HG03139 (cell line): ENCODE measurements at regions not wholly inside any gene's neighbourhood (a gene's known extent, or its start where the extent isn't known, plus 50 kb on each side); places are given as distances from the start of the nearest gene placed in this dataset.
"Not testable (repeated sequence)": the region's sequence is repeated elsewhere in the genome, so short reads cannot be mapped to it uniquely, and the experiment has no call there.

Source experiments
- ATAC-seq: cut with Tn5 transposase; IDR thresholded peaks from one replicate; pipeline ENCODE4 v1.9.1; 2021; ENCODE audit not compliant: unreplicated experiment

DNA sequence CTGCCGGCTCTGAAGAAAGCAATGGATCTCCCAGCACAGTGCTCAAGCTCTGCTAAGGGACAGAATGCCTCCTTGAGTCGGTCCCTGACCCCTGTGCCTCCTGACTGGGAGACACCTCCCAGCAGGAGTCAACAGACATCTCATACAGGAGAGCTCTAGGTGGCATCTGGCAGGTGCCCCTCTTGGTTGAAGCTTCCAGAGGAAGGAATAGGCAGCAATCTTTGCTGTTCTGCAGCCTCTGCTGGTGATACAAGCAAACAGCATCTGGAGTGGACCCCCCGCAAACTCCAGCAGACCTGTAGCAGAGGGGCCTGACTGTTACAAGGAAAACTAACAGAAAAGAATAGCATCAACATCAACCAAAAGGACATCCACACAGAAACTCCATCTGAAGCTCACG, 123.9 kb upstream of the GCFC2 start:
- not testable (repeated sequence) for ATAC-seq

DNA sequence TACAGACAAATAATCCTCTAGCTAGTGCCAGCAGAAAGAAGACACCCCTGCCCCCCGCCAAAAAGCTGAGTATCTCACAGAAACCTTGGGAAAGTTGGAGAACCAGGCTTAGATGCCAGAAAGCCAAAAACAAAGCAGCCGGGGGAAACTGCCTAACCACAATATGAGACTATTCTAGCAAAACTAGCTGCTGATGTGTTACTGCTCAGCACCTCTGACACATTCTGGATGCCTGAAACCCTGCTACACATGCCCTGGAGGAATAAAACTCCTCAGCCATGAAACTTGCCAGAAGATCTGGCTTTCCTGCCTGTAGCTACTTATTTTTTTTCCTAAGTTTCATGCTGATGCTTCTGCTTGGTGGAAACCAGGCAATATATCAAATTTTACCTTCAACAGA, 122.7 kb upstream of the GCFC2 start:
- no peak for ATAC-seq

DNA sequence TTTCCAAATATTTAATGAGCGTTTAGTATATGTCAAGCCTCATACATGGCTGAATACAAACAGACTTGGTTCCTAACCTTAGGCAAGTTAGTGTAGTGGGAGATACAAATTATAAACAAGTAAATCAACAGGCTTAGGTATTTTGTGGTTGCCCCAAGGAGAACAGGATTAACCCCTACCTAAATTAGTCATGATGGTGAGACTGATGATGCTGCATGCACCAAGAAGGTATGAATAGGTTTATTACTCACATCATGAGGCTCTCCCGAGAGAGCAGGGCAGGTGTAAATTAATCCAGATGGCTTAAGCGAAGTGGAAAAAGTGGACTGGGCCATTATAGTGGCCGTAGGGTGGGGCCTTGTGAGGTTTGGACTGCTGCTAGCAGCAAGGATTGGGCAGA, 118.1 kb upstream of the GCFC2 start:
- no peak for ATAC-seq

DNA sequence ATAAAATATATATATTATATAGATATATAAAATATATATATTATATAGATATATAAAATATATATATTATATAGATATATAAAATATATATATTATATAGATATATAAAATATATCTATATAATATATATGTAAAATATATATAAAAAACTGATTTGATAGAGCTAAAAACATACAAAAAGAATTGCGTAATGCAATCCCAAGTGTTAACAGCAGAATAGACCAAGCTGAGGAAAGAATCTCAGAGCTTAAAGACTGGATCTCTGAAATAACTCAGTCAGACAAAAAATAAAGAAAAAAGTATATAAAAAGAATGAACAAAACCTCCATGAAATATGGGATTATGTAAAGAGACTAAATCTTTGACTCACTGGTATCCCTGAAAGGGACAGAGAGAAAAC, 112.8 kb upstream of the GCFC2 start:
- ATAC-seq, result not testable (repeated sequence)

DNA sequence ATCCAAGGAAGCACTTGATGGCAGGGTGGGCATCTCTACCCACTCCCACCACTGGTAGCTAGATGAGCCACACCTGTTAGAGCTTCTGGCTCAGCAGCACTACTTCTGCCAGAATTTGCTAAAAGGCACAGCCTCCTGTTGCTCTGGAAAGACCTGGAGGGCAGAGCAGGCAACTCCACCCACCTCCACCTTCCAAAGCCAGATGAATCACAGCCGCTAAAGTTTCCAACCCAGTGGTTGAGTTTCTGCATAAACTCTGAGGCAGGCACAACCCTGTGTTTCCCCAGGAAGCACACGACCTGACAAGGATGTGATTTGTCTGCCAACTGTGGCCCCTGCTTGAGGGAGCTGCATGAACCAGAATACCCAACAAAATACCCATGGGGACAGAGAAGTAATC, 111.6 kb upstream of the GCFC2 start:
- ATAC-seq, result no peak

DNA sequence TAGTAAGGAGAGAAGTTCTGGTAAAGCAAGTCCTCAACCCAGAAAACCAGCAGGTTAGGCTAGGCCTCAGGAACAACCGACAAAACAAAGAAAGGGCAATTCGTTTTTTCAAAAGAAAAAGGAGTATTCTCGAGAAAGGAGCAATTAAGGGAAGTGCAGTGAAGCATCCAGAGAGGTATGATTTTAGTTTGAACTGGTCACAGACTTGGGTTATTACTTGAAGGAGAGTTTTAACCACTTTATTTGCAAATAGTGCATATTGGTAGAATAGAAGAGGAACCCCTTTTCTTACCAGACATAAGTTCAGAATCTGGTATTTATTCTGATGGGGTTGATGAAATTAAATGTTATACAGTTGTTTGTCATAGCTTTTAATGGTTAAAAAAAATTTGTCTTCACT, 110.0 kb upstream of the GCFC2 start:
- no peak for ATAC-seq

DNA sequence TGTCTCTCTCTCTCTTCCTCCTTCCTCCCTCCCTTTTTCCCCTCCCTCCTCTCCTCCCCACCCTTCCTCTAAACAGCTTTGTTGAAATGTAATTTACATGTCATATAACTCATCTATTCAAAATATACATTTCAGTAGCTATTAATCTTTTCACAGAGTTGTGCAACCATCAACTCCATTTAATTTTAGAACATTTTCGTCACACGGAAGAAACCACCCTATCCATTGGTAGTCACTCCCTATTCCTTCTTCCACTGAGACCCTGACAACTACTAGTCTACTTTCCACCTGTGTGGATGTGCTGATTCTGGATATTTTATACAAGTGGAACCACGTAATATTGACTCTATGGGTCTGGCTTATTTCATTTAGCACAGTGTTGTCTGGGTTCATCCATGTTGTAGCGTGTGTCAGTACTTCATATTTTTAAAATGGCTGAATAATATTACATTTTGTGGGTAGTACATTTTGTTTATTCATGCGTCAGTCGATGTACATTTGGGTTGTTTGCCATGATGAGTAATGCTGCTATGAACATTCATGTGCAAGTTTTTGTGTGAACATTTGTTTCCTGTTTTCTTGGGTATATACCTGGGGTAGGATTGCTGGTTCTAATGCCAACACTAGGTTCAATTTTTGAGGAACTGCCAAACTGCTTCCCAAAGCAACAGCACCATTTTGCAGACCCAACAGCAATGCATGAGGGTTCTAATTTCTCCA, 100.1 kb upstream of the GCFC2 start:
- no peak for ATAC-seq

DNA sequence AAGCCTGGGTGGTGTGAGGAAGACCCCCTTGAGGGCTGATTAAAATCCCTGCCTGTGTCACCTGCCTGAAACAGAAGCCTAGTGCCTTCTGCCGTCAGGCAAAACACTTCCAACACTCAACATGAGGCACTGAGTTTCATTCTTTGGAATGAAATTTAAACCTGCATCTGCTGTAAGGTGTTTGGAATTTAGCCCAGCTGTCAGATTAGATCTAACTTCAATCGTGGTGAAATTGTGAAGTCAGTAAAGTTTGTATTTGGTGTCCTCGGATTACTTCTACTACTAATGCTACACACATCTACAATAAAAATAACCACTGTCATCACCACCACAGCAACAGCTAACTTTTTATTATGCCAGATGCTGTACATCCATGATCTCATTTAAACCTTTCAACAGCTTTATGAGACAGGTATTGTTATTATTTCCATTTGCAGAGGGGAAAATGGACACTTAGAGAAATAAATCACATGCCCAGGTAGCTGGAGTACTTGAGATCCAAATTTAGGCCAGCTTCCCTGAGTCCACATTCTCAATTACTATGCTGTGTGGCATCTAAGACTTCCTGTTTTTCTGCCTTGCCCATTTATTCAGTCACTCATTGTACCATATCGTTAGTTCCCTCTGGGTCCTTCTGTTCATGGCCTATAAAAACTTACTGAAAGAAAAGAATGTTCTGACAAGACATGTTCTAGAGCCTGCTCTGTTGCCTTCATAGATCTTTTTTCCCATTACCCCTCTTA, 98.2 kb upstream of the GCFC2 start:
- ATAC-seq, result no peak

DNA sequence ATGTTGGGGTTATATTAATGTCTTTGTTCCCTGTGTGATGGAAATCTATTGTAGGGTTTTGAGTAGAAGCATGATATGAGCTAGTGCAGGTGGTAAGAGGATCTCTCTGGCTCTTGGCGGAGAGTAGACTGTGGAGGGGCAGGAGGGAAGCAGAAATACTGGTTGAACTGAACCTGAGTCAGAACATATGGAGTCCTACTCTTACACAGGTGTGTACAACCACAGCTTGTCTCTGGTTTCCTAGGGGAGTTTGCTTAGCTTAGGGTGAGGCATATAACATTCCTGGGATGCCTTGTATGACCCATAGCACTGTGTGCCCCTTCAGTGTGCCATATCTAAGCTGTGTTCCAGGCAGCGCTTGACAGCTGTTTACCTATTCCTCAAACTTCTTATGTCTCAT, 97.3 kb upstream of the GCFC2 start:
- no peak for ATAC-seq

DNA sequence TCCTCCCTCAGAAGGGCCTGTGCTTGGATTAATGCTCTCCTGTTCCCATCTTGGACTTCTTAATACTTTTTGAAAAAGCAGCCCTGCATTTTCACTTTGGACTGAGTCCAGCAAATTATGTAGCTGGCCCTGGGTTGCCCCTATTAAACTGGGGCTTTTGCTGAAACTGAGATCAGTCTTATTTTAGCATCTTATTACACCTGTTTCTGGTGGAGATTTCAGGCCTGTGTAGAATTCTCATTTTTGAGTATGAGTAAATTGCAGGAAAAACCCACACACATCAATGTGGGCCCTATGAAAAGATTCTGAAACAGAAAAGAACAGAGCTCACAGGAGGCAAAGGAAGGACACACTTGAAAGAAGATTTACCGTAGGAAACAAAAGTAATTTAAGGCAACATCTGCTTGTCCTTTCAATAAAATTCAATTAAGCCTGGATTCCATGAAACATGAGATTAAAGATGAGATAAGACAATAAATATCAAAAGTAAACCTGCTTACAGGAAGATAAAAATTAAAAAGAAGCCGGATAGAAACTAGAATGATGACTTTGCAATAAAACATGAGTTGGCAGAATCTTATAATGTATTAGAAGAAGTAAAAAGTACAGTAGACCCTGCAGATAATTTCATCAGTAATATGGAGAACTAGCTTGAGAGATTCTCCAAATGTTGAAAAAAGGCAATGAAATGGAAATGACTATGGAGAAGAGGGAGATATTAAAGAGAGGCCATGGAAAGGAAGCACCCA, 90.7 kb upstream of the GCFC2 start:
- ATAC-seq, result no peak

DNA sequence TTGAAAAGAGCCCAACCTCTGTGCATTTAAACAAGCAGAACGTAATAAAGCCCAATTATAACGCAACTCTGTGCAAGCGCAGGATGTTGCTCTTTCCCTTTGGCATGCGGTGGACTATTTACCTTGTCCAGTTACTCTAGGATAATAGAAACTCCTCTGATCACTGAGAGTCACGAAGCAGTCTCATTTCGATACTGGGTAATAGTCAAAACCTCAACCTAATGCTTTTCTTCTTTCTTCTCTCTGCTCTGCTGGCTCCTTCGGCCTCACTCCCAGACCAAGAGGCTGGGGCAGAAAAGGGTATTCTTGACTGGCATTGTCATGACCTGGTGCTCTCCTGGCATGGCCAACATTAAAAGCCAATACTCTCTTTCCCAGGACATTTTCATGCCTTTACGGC, 89.7 kb upstream of the GCFC2 start:
- ATAC-seq, result no peak

DNA sequence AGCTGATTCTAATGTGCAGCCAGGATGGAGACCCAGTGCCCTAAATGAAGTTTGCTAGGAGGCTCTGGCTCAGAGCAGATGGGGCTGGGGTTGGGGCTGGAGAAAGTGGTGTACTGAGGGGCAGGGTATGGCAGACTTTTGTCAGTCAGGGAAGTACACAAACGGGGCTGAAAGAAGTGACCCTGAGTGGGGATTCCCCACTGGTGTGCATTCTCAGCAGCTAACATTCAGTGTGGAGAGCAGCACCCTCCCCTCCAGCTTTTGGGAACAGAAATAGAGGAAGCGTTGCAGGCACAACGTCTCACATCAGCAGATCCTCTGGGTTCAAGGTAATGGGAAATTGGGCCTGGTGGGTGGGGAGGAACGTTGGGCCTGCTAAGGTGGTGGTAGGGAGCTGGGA, 89.1 kb upstream of the GCFC2 start:
- no peak for ATAC-seq

DNA sequence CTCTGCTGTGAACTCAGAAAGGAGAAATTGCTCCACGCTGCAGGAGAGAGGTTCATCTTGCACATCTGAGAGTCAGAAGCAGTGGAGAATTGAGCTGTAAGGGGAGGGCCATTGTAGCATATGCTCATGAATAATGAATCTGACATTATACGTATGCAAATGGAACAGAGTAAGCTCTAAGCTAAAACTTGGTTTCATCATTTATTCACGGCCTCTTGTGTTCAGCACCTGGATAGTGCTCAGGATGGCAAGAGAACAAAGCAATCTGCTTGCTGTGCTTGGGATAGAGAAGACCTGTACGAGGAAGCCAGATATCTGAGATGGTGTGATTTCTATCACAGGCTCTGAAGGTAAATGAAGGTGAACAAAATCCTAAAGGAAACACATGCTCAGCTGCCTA, 87.9 kb upstream of the GCFC2 start:
- no peak for ATAC-seq

DNA sequence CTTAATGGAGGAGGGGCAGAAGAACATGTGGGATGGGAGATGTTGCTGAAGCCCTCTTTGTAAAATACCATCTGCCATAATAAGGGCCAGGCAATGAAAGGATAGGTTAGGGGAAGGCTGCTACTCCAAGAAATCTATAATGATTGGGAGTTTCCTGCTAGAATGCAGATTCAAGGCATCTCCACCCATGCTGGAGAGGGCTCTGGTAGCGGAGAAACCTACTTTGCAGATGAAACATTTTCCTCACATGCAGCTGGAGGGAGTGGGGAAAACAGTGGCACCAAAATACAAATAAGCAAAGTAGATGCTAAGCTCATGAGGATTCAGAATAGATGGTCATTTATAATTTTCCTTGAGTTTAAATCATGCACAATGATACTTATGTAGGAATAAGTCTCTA, 82.3 kb upstream of the GCFC2 start:
- no peak for ATAC-seq

DNA sequence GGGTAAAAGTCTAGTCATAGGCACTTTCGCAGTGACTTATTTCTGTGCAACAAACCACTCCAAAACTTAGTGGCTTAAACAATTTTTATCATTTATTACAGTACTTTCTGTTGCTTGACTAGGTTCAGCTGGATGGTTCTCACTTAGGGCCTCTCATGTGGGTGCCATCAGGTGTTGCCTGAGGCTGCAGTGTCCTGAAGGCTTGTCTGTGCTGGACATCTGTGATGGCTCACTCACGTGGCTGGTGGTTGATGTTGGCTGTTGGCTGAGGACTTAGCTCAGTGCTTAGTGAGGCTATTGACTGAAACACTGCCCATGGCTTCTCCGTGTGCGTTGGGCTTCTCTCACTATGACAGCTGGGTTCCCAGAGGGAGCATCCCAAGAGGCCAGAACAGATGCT, 81.4 kb upstream of the GCFC2 start:
- no peak for ATAC-seq

DNA sequence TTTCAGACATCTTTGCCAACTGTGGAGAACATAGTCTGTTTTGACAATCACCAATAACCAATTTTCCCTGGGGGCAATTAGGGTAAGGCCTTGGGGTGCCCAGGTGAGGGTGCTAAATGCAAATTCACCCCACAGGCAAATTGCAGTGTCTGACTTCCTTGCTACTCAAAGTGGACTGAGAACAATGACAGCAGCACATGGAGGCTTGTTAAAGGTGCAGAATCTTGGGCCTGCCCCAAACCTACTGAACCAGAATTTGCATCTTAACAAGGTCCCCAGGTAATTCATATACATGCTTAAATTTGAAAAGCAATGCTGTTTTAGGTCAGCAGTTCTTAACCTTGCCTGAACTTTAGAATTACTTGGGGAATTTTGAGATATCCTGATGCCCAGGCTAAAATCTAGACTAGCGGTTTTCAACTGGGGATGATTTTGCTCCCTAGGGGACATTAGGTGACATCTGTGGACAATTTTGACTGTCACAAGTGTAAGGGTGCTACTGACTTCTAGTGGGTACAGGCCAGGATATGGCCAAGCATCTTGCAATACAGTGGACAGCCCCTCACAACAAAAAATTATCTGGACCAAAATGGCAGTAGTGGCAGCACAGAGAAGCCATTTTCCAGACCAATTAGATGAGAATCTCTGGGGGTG, 80.2 kb upstream of the GCFC2 start:
- no peak for ATAC-seq

DNA sequence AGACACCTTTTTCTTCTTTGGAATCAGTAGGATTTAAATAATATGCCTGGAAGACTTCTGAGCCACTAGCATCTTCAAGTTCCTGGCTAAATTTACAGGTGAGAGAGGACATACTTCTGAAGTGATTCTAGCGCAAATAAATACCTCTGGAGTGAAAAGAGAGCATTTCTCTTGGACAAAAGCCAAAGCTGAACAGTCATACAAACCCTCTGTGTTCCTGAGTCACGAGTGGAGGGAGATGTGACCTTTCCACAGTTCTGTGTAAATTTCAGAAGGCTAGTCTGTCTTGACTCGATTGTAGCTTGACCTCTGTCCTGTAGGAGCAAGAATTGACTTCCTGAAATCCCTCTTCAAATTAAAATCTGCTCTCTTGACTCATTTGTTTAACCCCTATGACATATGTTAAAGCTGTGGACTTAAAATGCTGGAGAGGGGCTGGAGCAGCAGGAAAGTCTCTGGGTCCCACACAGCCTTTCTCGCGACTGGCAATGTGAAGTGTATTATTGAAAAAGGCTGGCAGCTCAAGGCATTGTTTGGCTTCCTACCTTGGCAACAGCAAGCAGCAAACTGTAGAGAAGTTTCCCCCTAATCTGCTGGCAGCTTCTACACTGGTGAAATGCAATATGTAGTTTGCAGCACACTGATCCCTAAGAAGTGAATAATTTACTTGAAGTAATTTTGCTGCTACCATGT, 79.6 kb upstream of the GCFC2 start:
- ATAC-seq, result no peak

DNA sequence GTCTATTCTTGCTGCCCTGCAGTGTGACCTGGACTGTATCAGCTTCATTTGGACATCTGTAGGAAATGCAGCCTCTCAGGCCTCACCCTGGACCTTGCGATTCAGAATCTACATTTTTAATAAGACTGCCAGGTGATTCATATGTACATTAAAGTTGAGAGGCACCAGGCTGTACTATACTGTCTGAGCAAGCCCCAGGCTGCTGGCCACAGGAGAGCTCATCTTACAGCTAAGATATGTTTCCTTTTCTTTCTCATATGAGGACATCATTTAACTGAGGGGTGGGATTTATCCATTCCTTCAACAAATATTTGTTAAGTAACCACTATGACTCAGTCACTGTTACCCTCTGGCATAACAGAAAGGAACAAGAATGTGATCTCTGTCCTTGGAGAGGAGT, 78.2 kb upstream of the GCFC2 start:
- no peak for ATAC-seq

DNA sequence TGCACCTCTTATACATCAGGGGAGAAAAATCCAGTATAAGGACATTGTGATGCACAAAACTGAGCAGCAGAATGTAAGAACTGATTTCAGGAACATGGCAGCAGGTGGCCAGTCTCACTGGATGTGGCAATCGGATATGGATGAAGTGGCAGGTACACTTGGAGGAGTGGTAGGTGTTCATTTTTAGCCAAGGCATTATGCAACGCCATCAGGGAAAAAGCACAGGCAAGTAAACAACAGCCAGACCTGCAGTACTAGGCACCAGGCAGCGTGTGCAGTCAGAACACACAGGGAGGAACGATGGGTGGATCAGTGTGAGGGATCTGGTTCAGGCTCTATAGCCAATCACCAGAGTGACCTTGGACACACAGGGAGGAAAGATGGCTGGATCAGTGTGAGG, 77.4 kb upstream of the GCFC2 start:
- no peak for ATAC-seq

DNA sequence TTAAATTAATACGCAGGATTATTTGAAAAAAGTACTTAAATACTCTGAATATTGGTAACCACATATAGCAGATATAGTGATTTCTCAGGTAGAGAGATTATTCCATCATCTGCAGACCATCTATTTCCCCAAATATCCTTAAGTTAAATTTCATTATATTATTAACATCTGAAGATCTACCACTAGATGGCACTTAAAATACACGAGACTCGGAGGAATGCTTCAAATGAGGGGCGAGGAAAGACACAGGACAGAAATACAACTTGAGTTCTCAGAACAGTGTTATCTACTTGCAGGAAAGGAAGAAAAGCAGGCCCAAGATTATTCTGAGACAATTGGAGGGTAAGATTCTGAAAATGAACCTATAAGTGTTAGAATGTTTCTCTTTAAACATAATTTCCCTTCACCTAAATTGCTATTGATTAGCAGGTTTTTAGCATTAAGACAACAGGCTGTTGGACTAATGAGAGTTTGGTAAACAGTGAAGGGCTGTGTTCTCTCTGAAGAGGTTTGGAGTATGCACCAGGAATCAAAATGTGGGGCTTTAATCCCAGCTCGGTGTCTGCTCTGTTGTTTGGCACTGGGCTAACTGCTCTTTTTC, 76.9 kb upstream of the GCFC2 start:
- ATAC-seq, result no peak
